D721Med (cell line): ENCODE measurements at regions not wholly inside any gene's neighbourhood (a gene's known extent, or its start where the extent isn't known, plus 50 kb on each side); places are given as distances from the start of the nearest gene placed in this dataset.

Experiments
- DNase-seq: peaks from one replicate; pipeline ENCODE4 v3.0.0; 2011; ENCODE audit warnings: low spot score; ENCODE audit not compliant: insufficient read length
- FAIRE-seq: peaks from 2 replicates; lab custom pipeline; 2011; peaks lifted over from hg19 to GRCh38; lab: Jason Lieb, UNC
- CTCF ChIP-seq: IDR thresholded peaks from 2 replicates; pipeline ENCODE4 v1.5.1; 2012; ENCODE audit warnings: mild to moderate bottlenecking, control low read depth; ENCODE audit not compliant: insufficient read depth; ENCODE audit errors: missing control alignments

- no peak for TF ChIP-seq CTCF
- DNase-seq: no peak
- no peak for FAIRE-seq
Measured at GRCh38 chr5:155316070-155316714, 302.6 kb downstream of the KIF4B start.

GRCh38 chr5:155332618-155333017 lies 319.1 kb downstream of the KIF4B start:
- FAIRE-seq: no peak

GRCh38 chr5:155342956-155343355 lies 329.4 kb downstream of the KIF4B start:
- TF ChIP-seq CTCF: no peak
- DNase-seq: no peak
- FAIRE-seq: no peak

More at GRCh38 chr5:155332618-155333017, 319.1 kb downstream of the KIF4B start:
- no peak for DNase-seq
- TF ChIP-seq CTCF: no peak

- FAIRE-seq: no peak
- TF ChIP-seq CTCF: no peak
Measured at GRCh38 chr5:155343468-155343867, 329.9 kb downstream of the KIF4B start.

GRCh38 chr5:155353231-155353630 lies 339.7 kb downstream of the KIF4B start:
- FAIRE-seq: no peak
- DNase-seq: no peak
- TF ChIP-seq CTCF: no peak

More at GRCh38 chr5:155343468-155343867, 329.9 kb downstream of the KIF4B start:
- no peak for DNase-seq

GRCh38 chr5:155366096-155366495 lies 352.5 kb downstream of the KIF4B start:
- TF ChIP-seq CTCF: no peak
- DNase-seq: no peak
- no peak for FAIRE-seq

GRCh38 chr5:155367841-155368240 lies 354.3 kb downstream of the KIF4B start:
- FAIRE-seq (no peak), DNase-seq (no peak)
- no peak for TF ChIP-seq CTCF
